SK-N-SH (cell line): ENCODE measurements at regions not wholly inside any gene's neighbourhood (a gene's known extent, or its start where the extent isn't known, plus 50 kb on each side); places are given as distances from the start of the nearest gene placed in this dataset.
"Not testable (repeated sequence)": the region's sequence is repeated elsewhere in the genome, so short reads cannot be mapped to it uniquely, and the experiment has no call there.

Experiments used
- CTCF ChIA-PET: fragments of 300-600, 350-600 bp; formaldehyde crosslinking; extraction: SDS; loops from one replicate; lab custom pipeline; 2021; lab: Yijun Ruan, JAX
- POLR2A ChIA-PET: fragments of 350-600 bp; sonication (Branson Sonifier 250); formaldehyde crosslinking; extraction: SDS; loops from one replicate; lab custom pipeline; 2020; ENCODE audit warnings: antibody characterized with exemption, inconsistent platforms; lab: Yijun Ruan, JAX
- DNase-seq: peaks from one replicate; pipeline ENCODE4 v3.0.0; 2012
- H2AFZ ChIP-seq: fragments of 200-600 bp; sonication (generic); 2 replicates; pipeline ENCODE4 v1.8.1; 2016; ENCODE audit warnings: antibody characterized with exemption, mild to moderate bottlenecking, low read depth
- H3F3A ChIP-seq: fragments of 200-600 bp; sonication (generic); replicated peaks from 2 replicates; pipeline ENCODE3; 2016; ENCODE audit warnings: antibody characterized with exemption, mild to moderate bottlenecking; ENCODE audit not compliant: insufficient read depth
- H3K27ac ChIP-seq, 2 experiments: fragments of 200-500 bp in 1 of 2; fragments of 200-600 bp in 1 of 2; sonication (Bioruptor generic) in 1 of 2; sonication (generic), shearing (Covaris generic) in 1 of 2; 2 replicates each; pipeline versions ENCODE4 v1.5.1 to v1.6.1; 2014 to 2016; ENCODE audit warnings: low read depth in 2 of 2, inconsistent platforms in 1 of 2, low read length in 1 of 2, mild to moderate bottlenecking in 1 of 2, mixed read lengths in 1 of 2
- H3K27me3 ChIP-seq: fragments of 200-600 bp; sonication (generic), shearing (Covaris generic); 2 replicates; pipeline ENCODE4 v1.6.1; 2016; ENCODE audit warnings: mixed run types; ENCODE audit not compliant: insufficient read depth
- H3K36me3 ChIP-seq, 2 experiments: fragments of 200-500 bp in 1 of 2; fragments of 200-600 bp in 1 of 2; sonication (Bioruptor generic) in 1 of 2; sonication (generic) in 1 of 2; replicated peaks in 1 of 2; 2 replicates each; pipeline versions ENCODE3 to v1.5.1; 2014 to 2016; ENCODE audit warnings: low read length in 1 of 2, mild to moderate bottlenecking in 1 of 2; ENCODE audit not compliant: insufficient read depth in 2 of 2, control insufficient read depth in 1 of 2
- H3K4me1 ChIP-seq, 2 experiments: fragments of 200-500 bp in 1 of 2; fragments of 200-600 bp in 1 of 2; sonication (Bioruptor generic) in 1 of 2; sonication (generic), shearing (Covaris generic) in 1 of 2; 2 replicates each; pipeline versions ENCODE4 v1.5.1 to v1.6.1; 2014 to 2016; ENCODE audit warnings: low read depth in 1 of 2, low read length in 1 of 2, mixed run types in 1 of 2; ENCODE audit not compliant: insufficient read depth in 2 of 2, control insufficient read depth in 1 of 2
- H3K4me2 ChIP-seq: fragments of 200-600 bp; sonication (generic), shearing (Covaris generic); 2 replicates; pipeline ENCODE4 v1.6.1; 2017; ENCODE audit warnings: mixed run types
- H3K4me3 ChIP-seq, 2 experiments: fragments of 200-500 bp in 1 of 2; fragments of 200-600 bp in 1 of 2; sonication (Bioruptor generic) in 1 of 2; sonication (generic), shearing (Covaris generic) in 1 of 2; 2 replicates each; pipeline versions ENCODE4 v1.5.1 to v1.8.1; 2014 to 2016; ENCODE audit warnings: low read depth in 2 of 2, inconsistent platforms in 1 of 2, low read length in 1 of 2, mild to moderate bottlenecking in 1 of 2, mixed read lengths in 1 of 2, moderate library complexity in 1 of 2
- H3K79me2 ChIP-seq: fragments of 200-600 bp; sonication (generic); 2 replicates; pipeline ENCODE4 v1.8.1; 2017; ENCODE audit warnings: mild to moderate bottlenecking; ENCODE audit not compliant: insufficient read depth
- H3K9ac ChIP-seq: fragments of 200-600 bp; sonication (generic); 2 replicates; pipeline ENCODE4 v1.6.1; 2017; ENCODE audit warnings: mixed run types
- H3K9me2 ChIP-seq: fragments of 200-600 bp; sonication (generic); 2 replicates; pipeline ENCODE4 v1.6.1; 2017; ENCODE audit warnings: mixed run types
- H3K9me3 ChIP-seq: fragments of 200-600 bp; sonication (generic); 2 replicates; pipeline ENCODE4 v1.6.1; 2017; ENCODE audit warnings: mixed run types, mild to moderate bottlenecking, moderate library complexity
- H4K20me1 ChIP-seq: fragments of 200-600 bp; sonication (generic); 2 replicates; pipeline ENCODE4 v1.6.1; 2017; ENCODE audit warnings: mild to moderate bottlenecking, mixed run types; ENCODE audit not compliant: insufficient read depth
- EZH2phosphoT487 ChIP-seq: fragments of 200-600 bp; sonication (generic); IDR thresholded peaks from 2 replicates; pipeline ENCODE4 v1.6.1; 2017; ENCODE audit warnings: low read depth, mixed run types, mild to moderate bottlenecking, antibody characterized with exemption, moderate library complexity, borderline replicate concordance
- FOSL2 ChIP-seq: IDR thresholded peaks from 2 replicates; pipeline ENCODE4 v1.4.0; 2012; ENCODE audit warnings: low read depth, mild to moderate bottlenecking, moderate library complexity, borderline replicate concordance
- GATA2 ChIP-seq: sonication (generic); formaldehyde crosslinking; IDR thresholded peaks from 2 replicates; pipeline ENCODE4 v1.5.0; 2020; ENCODE audit warnings: mild to moderate bottlenecking, missing genetic modification reagents
- MEF2A ChIP-seq: IDR thresholded peaks from 2 replicates; pipeline ENCODE4 v1.4.0; 2012; ENCODE audit warnings: low read depth, borderline replicate concordance
- MXI1 ChIP-seq: IDR thresholded peaks from 2 replicates; pipeline ENCODE4 v1.6.1; 2012; ENCODE audit warnings: mild to moderate bottlenecking, low read depth, low read length, improper control_type of control experiment
- NRF1 ChIP-seq: IDR thresholded peaks from 2 replicates; pipeline ENCODE4 v1.6.1; 2012; ENCODE audit warnings: low read depth, mild to moderate bottlenecking, low read length
- PBX3 ChIP-seq: IDR thresholded peaks from 2 replicates; pipeline ENCODE4; 2012
- RAD21 ChIP-seq: IDR thresholded peaks from 2 replicates; pipeline ENCODE4 v1.6.1; 2012; ENCODE audit warnings: mild to moderate bottlenecking, low read length
- RCOR1 ChIP-seq: fragments of 150-350 bp; IDR thresholded peaks from 2 replicates; pipeline ENCODE4 v1.6.1; 2017; ENCODE audit warnings: antibody characterized with exemption, low read length
- RFX5 ChIP-seq: IDR thresholded peaks from 2 replicates; pipeline ENCODE4 v1.6.1; 2012; ENCODE audit warnings: mild to moderate bottlenecking, improper control_type of control experiment, low read length
- RXRA ChIP-seq: IDR thresholded peaks from 2 replicates; pipeline ENCODE4 v1.4.0; 2012; ENCODE audit warnings: low read depth, mild to moderate bottlenecking, borderline replicate concordance
- TAF1 ChIP-seq: IDR thresholded peaks from 2 replicates; pipeline ENCODE4 v1.6.1; 2012; ENCODE audit warnings: low read depth, mild to moderate bottlenecking, low read length, moderate library complexity, borderline replicate concordance
- TEAD4 ChIP-seq: IDR thresholded peaks from 2 replicates; pipeline ENCODE4 v1.4.0; 2012; ENCODE audit warnings: mild to moderate bottlenecking, borderline replicate concordance; ENCODE audit not compliant: insufficient read depth
- ZBTB33 ChIP-seq: IDR thresholded peaks from 2 replicates; pipeline ENCODE4 v1.4.0; 2012; ENCODE audit warnings: low read depth, borderline replicate concordance
- WGBS: methylation state at CpG from one replicate; pipeline ENCODE4 v1.1.6; 2017; ENCODE audit warnings: low lambda C conversion rate; 5-methylcytosine and 5-hydroxymethylcytosine counted together
- TF ChIP-seq, protein P1 (sequence below): fragments of 150-350 bp; IDR thresholded peaks from 2 replicates; pipeline ENCODE4 v1.6.1; 2017; ENCODE audit warnings: antibody characterized with exemption, low read length, low read depth, borderline replicate concordance
- TF ChIP-seq, protein P2 (sequence below): IDR thresholded peaks from 2 replicates; pipeline ENCODE4 v1.4.0; 2012; ENCODE audit warnings: low read depth

DNA sequence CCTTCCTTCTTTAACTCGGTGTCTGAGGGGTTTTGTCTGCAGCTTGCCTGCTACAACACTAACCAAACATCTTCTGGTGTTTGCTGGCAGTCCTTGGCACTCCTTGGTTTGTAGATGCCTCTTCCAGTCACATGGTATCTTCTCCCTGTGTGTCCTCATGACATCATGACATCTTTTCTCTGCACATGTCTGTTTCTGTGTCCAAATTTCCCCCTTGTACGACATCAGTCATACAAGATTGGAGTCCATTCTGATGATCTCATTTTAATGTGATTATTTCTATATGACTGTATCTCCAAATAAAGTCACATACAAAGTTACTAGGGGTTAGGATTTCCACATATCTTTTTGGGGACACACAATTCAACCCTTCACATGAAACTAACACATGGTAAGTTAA lies 152.3 kb upstream of the LRRN1 start:
- POLR2A ChIA-PET = no interaction called here
- H3F3A ChIP-seq = no peaks in the 10 kb centered on the region
- WGBS = 5% methylated on average over 1 of the region's 2 CpGs
- H3K4me3 ChIP-seq = no peak overlapping the region
- H4K20me1 ChIP-seq = no peaks in the 10 kb centered on the region
- no peak for TF ChIP-seq TEAD4
- no peaks in the 10 kb centered on the region for H3K27me3 ChIP-seq
- no peaks in the 10 kb centered on the region for H3K36me3 ChIP-seq
- H2AFZ ChIP-seq = no peak overlapping the region
- H3K4me2 ChIP-seq = no peak overlapping the region
- H3K79me2 ChIP-seq = no peaks in the 10 kb centered on the region
- H3K9me3 ChIP-seq = no peaks in the 10 kb centered on the region
- H3K4me1 ChIP-seq = no peaks in the 10 kb centered on the region
- no peak overlapping the region for H3K27ac ChIP-seq
- CTCF ChIA-PET = no interaction called here
- no peak for DNase-seq
- no peak overlapping the region for H3K9ac ChIP-seq
- no peaks in the 10 kb centered on the region for H3K9me2 ChIP-seq

DNA sequence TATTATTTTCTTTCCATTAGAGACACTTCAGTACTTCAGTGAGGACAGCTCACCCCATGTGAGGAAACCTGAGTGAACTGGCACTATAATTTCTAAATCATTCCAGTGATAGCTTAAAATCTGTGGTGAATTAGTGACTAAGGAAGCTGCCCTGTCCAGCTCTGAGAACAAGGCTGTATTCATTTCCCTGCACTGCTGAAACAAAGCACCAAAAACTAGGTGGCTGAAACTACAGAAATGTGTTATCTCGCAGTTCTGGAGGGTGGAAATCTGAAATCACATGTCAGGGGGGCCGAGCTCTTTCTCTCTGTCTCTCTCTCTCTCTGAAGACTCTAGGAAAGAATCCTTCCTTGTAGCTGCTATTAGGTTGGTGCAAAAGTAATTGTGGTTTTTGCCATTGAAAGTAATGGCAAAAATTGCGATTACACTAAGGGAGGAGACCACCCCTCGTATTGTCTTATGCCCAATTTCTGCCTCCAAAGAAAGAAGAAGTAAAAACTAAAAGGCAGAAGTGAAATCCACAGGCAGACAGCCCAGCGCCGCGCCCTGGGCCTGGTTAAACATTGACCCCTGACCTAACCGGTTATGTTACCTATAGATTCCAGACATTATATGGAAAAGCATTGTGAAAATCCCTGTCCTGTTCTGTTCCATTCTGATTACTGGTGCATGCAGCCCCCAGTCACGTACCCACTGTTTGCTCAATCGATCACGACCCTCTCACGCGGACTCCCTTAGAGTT lies 153.0 kb upstream of the LRRN1 start:
- H3K4me2 ChIP-seq, H3K27ac ChIP-seq, POLR2A ChIA-PET, H3K4me3 ChIP-seq, H2AFZ ChIP-seq, H3K9me2 ChIP-seq, H3K36me3 ChIP-seq, H3K9ac ChIP-seq, H3F3A ChIP-seq, H3K27me3 ChIP-seq, H3K9me3 ChIP-seq, H3K4me1 ChIP-seq, H3K79me2 ChIP-seq, H4K20me1 ChIP-seq, DNase-seq, CTCF ChIA-PET: not testable (repeated sequence)
- WGBS = 33% methylated on average over 13 of the region's 13 CpGs

DNA sequence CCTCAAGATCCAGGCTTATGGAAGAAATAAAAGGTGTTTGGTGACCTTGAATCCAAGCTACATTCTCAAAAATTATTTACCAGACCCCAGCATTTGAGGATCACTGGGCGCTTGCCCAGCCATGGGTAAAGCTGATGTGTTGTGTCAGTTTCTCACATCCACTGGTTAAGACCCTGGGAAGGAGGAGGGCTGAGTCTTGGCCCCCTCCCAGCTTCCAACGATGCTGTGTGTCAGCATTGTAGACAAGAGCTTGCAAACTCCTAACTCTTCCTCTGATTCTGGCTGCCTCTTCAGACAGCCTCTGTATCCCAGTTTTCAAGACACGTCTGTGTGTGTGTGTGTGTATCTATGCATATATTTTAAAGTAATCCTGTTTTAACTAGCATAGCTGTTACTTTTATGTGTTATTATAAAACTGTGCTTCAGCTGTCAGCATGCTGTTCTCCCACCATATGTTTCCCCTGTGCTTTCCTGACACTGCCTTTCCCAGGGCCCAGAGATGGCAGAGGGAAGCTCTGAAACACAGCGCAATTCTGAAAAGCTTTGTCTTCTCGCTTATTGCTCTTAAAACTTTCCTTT lies 157.3 kb upstream of the LRRN1 start:
- H3K9ac ChIP-seq = no peak overlapping the region
- H3K4me1 ChIP-seq = no peaks in the 10 kb centered on the region
- DNase-seq = no peak
- no peaks in the 10 kb centered on the region for H3K27me3 ChIP-seq
- H3K79me2 ChIP-seq = no peaks in the 10 kb centered on the region
- no peaks in the 10 kb centered on the region for H3K9me2 ChIP-seq
- H3K36me3 ChIP-seq = no peaks in the 10 kb centered on the region
- H3K4me3 ChIP-seq = no peak overlapping the region
- no peaks in the 10 kb centered on the region for H4K20me1 ChIP-seq
- H2AFZ ChIP-seq = no peak overlapping the region
- ChIA-PET POLR2A (no interaction called here), CTCF (interaction anchor here (1.1 kb wide), 1 partner anchor 634 kb away, joined by 4 read pairs; no protein-coding TSS in a partner anchor)
- no peak overlapping the region for H3K27ac ChIP-seq
- no peak overlapping the region for H3K4me2 ChIP-seq
- WGBS = 20% methylated on average over 5 of the region's 5 CpGs
- H3K9me3 ChIP-seq = no peaks in the 10 kb centered on the region; the same call in 1 of the 2 replicates
- no peaks in the 10 kb centered on the region for H3F3A ChIP-seq
- TF ChIP-seq MEF2A (no peak), PBX3 (no peak), RXRA (no peak), RAD21 (no peak), GATA2 (CRISPR knock-in tag) (no peak), RCOR1 (no peak), TEAD4 (no peak), ZBTB33 (no peak), NRF1 (no peak), RFX5 (no peak), MXI1 (no peak), EZH2phosphoT487 (no peak), FOSL2 (no peak), TAF1 (no peak)
- TF ChIP-seq, protein P1, sequence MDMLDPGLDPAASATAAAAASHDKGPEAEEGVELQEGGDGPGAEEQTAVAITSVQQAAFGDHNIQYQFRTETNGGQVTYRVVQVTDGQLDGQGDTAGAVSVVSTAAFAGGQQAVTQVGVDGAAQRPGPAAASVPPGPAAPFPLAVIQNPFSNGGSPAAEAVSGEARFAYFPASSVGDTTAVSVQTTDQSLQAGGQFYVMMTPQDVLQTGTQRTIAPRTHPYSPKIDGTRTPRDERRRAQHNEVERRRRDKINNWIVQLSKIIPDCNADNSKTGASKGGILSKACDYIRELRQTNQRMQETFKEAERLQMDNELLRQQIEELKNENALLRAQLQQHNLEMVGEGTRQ = no peak
- TF ChIP-seq, protein P2, sequence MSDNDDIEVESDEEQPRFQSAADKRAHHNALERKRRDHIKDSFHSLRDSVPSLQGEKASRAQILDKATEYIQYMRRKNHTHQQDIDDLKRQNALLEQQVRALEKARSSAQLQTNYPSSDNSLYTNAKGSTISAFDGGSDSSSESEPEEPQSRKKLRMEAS = no peak
